K562 (cell line): ENCODE measurements at regions not wholly inside any gene's neighbourhood (a gene's known extent, or its start where the extent isn't known, plus 50 kb on each side); places are given as distances from the start of the nearest gene placed in this dataset.

ENCODE experiments used
- ATAC-seq: fragments of 200-7000 bp; cut with Tn5 transposase; 3 replicates; pipeline ENCODE4 v1.9.1; 2020; ENCODE audit warnings: moderate library complexity
- BruUV-seq: library from RNA; stranded (reverse); fragments of 400-500 nt; replicated peaks from 2 replicates; lab custom pipeline; 2021; lab: Mats Ljungman, UMichigan
- CTCF ChIA-PET: fragments of 300-600 bp; formaldehyde crosslinking; extraction: SDS; loops from one replicate; lab custom pipeline; 2021; ENCODE audit warnings: low intra/inter-chr PET ratio; lab: Yijun Ruan, JAX
- POLR2A ChIA-PET: fragments of 300-600, 350-650 bp; sonication (Branson Sonifier 250); formaldehyde crosslinking; extraction: SDS; loops from one replicate; lab custom pipeline; 2021; ENCODE audit warnings: antibody characterized with exemption, inconsistent platforms; lab: Yijun Ruan, JAX
- DNase-seq, 4 experiments: peaks; one replicate each; pipeline versions ENCODE4 v3.0.0 to v3.0.0-alpha.2; 2011 to 2018; ENCODE audit warnings: low spot score in 3 of 4, mixed read lengths in 3 of 4; ENCODE audit errors: extremely low read depth in 1 of 4
- FAIRE-seq: peaks from 2 replicates; lab custom pipeline; 2011; peaks lifted over from hg19 to GRCh38; lab: Jason Lieb, UNC
- H2AFZ ChIP-seq: 2 replicates; pipeline ENCODE4 v1.6.0; 2011; ENCODE audit warnings: low read depth, low read length, control low read depth, inconsistent platforms
- H3K27ac ChIP-seq: fragments of 200-600 bp; 3 replicates; pipeline ENCODE4 v1.8.0; 2011; ENCODE audit warnings: low read depth, mild to moderate bottlenecking, control low read depth, inconsistent platforms, low read length, moderate library complexity, mixed read lengths; ENCODE audit errors: extremely low read depth
- H3K27me3 ChIP-seq, 2 experiments: fragments of 300-600 bp in 1 of 2; 2 replicates in 1 of 2; 3 replicates in 1 of 2; pipeline versions ENCODE4 v1.6.0 to v1.8.0; 2011; ENCODE audit warnings: inconsistent platforms in 2 of 2, low read length in 2 of 2, mild to moderate bottlenecking in 1 of 2, mixed read lengths in 1 of 2, moderate library complexity in 1 of 2; ENCODE audit not compliant: control insufficient read depth in 2 of 2, insufficient read depth in 2 of 2
- H3K36me3 ChIP-seq: fragments of 300-600 bp; 3 replicates; pipeline ENCODE4 v1.8.0; 2011; ENCODE audit warnings: mild to moderate bottlenecking, low read length, inconsistent platforms; ENCODE audit not compliant: control insufficient read depth, insufficient read depth
- H3K4me1 ChIP-seq, 2 experiments: fragments of 200-600 bp in 1 of 2; replicated peaks in 1 of 2; 2 replicates in 1 of 2; 3 replicates in 1 of 2; pipeline versions ENCODE4 v1.5.1 to v1.8.0; 2011; ENCODE audit warnings: inconsistent platforms in 2 of 2, low read length in 2 of 2, mild to moderate bottlenecking in 1 of 2, mixed read lengths in 1 of 2, moderate library complexity in 1 of 2; ENCODE audit not compliant: control insufficient read depth in 2 of 2, insufficient read depth in 2 of 2
- H3K4me2 ChIP-seq: 2 replicates; pipeline ENCODE4 v1.6.1; 2011; ENCODE audit warnings: low read length, control low read depth, inconsistent platforms, mixed read lengths; ENCODE audit not compliant: insufficient read depth
- H3K4me3 ChIP-seq: fragments of 200-600 bp; sonication (generic), shearing (Covaris generic); 2 replicates; pipeline ENCODE4 v1.5.1; 2016; ENCODE audit warnings: control low read depth, inconsistent platforms
- H3K79me2 ChIP-seq: fragments of 200-600 bp; 3 replicates; pipeline ENCODE4 v1.8.0; 2011; ENCODE audit warnings: low read length, inconsistent platforms; ENCODE audit not compliant: control insufficient read depth, insufficient read depth
- H3K9ac ChIP-seq, 2 experiments: 2 replicates each; pipeline versions ENCODE4 v1.6.0 to v1.6.1; 2011; ENCODE audit warnings: low read depth in 2 of 2, low read length in 2 of 2, control low read depth in 1 of 2, inconsistent platforms in 1 of 2, mild to moderate bottlenecking in 1 of 2, mixed read lengths in 1 of 2; ENCODE audit not compliant: insufficient read depth in 1 of 2
- H3K9me1 ChIP-seq: one replicate; pipeline ENCODE4 v1.6.0; 2011; ENCODE audit warnings: inconsistent platforms, mild to moderate bottlenecking, low read length, moderate library complexity; ENCODE audit not compliant: control insufficient read depth, insufficient read depth
- H3K9me3 ChIP-seq: replicated peaks from 2 replicates; pipeline ENCODE4 v1.5.1; 2011; ENCODE audit warnings: low read depth, low read length, inconsistent platforms; ENCODE audit not compliant: control insufficient read depth, insufficient read depth
- H4K20me1 ChIP-seq: replicated peaks from 2 replicates; pipeline ENCODE4 v1.6.1; 2011; ENCODE audit warnings: low read length, inconsistent platforms, mixed read lengths; ENCODE audit not compliant: control insufficient read depth, insufficient read depth
- CCAR2 ChIP-seq: fragments of 200-400 bp; formaldehyde crosslinking; IDR thresholded peaks from 2 replicates; pipeline ENCODE4 v1.6.1; 2017; ENCODE audit warnings: mild to moderate bottlenecking, low read depth, low read length
- ELF2 ChIP-seq: fragments of 250-450 bp; sonication (Bioruptor Pico); IDR thresholded peaks from 2 replicates; pipeline ENCODE4 v1.5.0; 2021; ENCODE audit warnings: mild to moderate bottlenecking
- LCOR ChIP-seq: sonication (generic); formaldehyde crosslinking; IDR thresholded peaks from 2 replicates; pipeline ENCODE4 v1.8.0; 2022; ENCODE audit warnings: mild to moderate bottlenecking, missing genetic modification reagents
- MTA3 ChIP-seq: fragments of 450-650 bp; formaldehyde crosslinking; IDR thresholded peaks from 2 replicates; pipeline ENCODE4 v1.6.1; 2017; ENCODE audit warnings: mild to moderate bottlenecking, borderline replicate concordance
- RAD21 ChIP-seq, 2 experiments: fragments of 250-450 bp in 1 of 2; fragments of 450-650 bp in 1 of 2; sonication (Bioruptor Pico) in 1 of 2; formaldehyde crosslinking in 1 of 2; IDR thresholded peaks in 1 of 2; conservative IDR thresholded peaks in 1 of 2; 2 replicates each; pipeline versions ENCODE4 v1.4.0 to v1.8.0; 2020 to 2022; ENCODE audit warnings: mild to moderate bottlenecking in 2 of 2, moderate library complexity in 1 of 2
- ZNF3 ChIP-seq: fragments of 250-450 bp; sonication (Bioruptor Pico); IDR thresholded peaks from 2 replicates; pipeline ENCODE4 v1.5.0; 2021; ENCODE audit warnings: mild to moderate bottlenecking, moderate library complexity
- ZNF347 ChIP-seq: fragments of 450-650 bp; formaldehyde crosslinking; IDR thresholded peaks from 2 replicates; pipeline ENCODE4 v1.4.0; 2020; ENCODE audit warnings: low read depth, mild to moderate bottlenecking, moderate library complexity
- ZNF696 ChIP-seq: fragments of 250-450 bp; sonication (Bioruptor Pico); conservative IDR thresholded peaks from 2 replicates; pipeline ENCODE4 v1.4.0; 2020; ENCODE audit warnings: mild to moderate bottlenecking, moderate library complexity
- WGBS: fragments of 100-300 bp; shearing (Covaris generic); methylation state at CpG from one replicate; pipeline ENCODE4 v1.1.6; 2016; ENCODE audit warnings: low coverage, mixed read lengths; ENCODE audit not compliant: insufficient coverage; ENCODE audit errors: missing lambda C conversion rate; 5-methylcytosine and 5-hydroxymethylcytosine counted together
- in situ Hi-C: fragments of 300-500 bp; cut with MboI; formaldehyde crosslinking; loops from 4 replicates; pipeline ENCODE4 v1.15.0; 2018; ENCODE audit warnings: inconsistent platforms, mixed read lengths
- intact Hi-C: fragments of 100-400 bp; cut with micrococcal nuclease; formaldehyde crosslinking; loops from 2 replicates; pipeline ENCODE4 v1.14.2; 2022
- TF ChIP-seq, protein P1 (sequence below), 2 experiments: fragments of 450-650 bp; formaldehyde crosslinking in 1 of 2; IDR thresholded peaks; 2 replicates each; pipeline versions ENCODE4 v1.4.0 to v1.6.1; 2014 to 2020; ENCODE audit warnings: mild to moderate bottlenecking in 2 of 2, borderline replicate concordance in 1 of 2, low read depth in 1 of 2
- TF ChIP-seq, protein P2 (sequence below): sonication (generic); formaldehyde crosslinking; IDR thresholded peaks from 2 replicates; pipeline ENCODE4 v1.8.0; 2023; ENCODE audit warnings: mild to moderate bottlenecking, missing genetic modification reagents

DNA sequence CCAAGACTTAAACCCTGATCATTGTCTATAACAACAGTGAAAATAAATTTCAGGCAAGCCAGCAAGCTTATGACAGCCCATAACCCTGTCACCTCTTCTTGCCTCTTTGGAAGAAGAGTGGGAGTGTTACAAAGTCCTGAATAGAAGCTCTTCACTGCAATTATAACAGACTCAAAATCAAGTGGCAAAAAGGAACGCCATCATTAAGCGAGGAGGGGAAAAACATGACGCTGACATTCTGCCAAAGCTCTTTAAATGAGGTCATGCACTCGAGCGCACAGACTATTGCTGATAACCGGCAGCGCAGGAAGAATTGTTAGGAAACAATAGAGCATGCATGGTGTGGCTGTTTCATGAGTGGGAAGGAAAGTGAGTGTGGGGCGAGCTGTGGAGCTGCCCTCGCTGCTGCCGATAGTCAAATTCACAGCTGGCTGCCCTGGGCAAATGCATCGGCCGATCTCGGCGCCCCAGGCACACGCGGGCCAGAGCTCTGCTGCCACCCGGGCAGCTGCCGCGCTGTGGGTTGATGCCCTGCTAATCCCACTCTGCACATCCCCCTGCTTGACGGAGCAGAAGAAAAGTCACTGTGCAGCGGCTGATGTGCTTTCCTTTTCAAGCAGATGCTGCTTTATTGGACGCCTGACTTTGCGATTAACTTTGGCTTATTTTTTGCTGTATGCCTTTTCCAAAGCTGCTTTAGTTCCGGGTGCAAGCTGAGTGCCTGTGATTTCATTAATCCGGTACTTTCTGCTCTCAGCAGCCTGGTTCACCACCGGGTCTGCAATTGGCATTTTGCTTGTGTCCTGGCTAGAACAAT, 102.4 kb upstream of the ST6GALNAC5 start:
- Histone ChIP-seq H3K9me1 (no peaks in the 10 kb centered on the region), H3K27me3 (no peaks in the 10 kb centered on the region), H3K27ac (no peak overlapping the region), H3K36me3 (no peaks in the 10 kb centered on the region), H3K9ac (no peak overlapping the region), H3K4me1 (no peaks in the 10 kb centered on the region), H2AFZ (no peak overlapping the region), H4K20me1 (no peaks in the 10 kb centered on the region), H3K4me3 (no peak overlapping the region), H3K4me2 (no peak overlapping the region), H3K79me2 (no peaks in the 10 kb centered on the region), H3K9me3 (no peaks in the 10 kb centered on the region)
- FAIRE-seq (no peak), DNase-seq (no peak), ATAC-seq (no peak)
- in situ Hi-C loops = no loop called here
- WGBS = under 1% methylated on average over 26 of the region's 26 CpGs
- ChIA-PET POLR2A (no interaction called here), CTCF (no interaction called here)
- intact Hi-C loops = no loop called here
- BruUV-seq = no TSS peak
- TF ChIP-seq CCAR2 = no peak
- TF ChIP-seq ZNF347 (CRISPR knock-in tag) = no peak
- no peak for TF ChIP-seq LCOR
- no peak for TF ChIP-seq ELF2
- TF ChIP-seq RAD21 (CRISPR knock-in tag; conservative IDR thresholded peaks at IDR 0.05 in 1 of 2, IDR thresholded peaks at IDR 0.05 in 1 of 2) = no peak
- no peak for TF ChIP-seq ZNF3 (CRISPR knock-in tag)
- TF ChIP-seq, protein P1, sequence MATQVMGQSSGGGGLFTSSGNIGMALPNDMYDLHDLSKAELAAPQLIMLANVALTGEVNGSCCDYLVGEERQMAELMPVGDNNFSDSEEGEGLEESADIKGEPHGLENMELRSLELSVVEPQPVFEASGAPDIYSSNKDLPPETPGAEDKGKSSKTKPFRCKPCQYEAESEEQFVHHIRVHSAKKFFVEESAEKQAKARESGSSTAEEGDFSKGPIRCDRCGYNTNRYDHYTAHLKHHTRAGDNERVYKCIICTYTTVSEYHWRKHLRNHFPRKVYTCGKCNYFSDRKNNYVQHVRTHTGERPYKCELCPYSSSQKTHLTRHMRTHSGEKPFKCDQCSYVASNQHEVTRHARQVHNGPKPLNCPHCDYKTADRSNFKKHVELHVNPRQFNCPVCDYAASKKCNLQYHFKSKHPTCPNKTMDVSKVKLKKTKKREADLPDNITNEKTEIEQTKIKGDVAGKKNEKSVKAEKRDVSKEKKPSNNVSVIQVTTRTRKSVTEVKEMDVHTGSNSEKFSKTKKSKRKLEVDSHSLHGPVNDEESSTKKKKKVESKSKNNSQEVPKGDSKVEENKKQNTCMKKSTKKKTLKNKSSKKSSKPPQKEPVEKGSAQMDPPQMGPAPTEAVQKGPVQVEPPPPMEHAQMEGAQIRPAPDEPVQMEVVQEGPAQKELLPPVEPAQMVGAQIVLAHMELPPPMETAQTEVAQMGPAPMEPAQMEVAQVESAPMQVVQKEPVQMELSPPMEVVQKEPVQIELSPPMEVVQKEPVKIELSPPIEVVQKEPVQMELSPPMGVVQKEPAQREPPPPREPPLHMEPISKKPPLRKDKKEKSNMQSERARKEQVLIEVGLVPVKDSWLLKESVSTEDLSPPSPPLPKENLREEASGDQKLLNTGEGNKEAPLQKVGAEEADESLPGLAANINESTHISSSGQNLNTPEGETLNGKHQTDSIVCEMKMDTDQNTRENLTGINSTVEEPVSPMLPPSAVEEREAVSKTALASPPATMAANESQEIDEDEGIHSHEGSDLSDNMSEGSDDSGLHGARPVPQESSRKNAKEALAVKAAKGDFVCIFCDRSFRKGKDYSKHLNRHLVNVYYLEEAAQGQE (IDR thresholded peaks at IDR 0.05; ENCODE audit: borderline replicate concordance) = no peak
- TF ChIP-seq, protein P1 (CRISPR knock-in tag; IDR thresholded peaks at IDR 0.05; ENCODE audit: low read depth) = no peak
- TF ChIP-seq MTA3 = no peak
- TF ChIP-seq ZNF696 (CRISPR knock-in tag) = no peak
- TF ChIP-seq, protein P2, sequence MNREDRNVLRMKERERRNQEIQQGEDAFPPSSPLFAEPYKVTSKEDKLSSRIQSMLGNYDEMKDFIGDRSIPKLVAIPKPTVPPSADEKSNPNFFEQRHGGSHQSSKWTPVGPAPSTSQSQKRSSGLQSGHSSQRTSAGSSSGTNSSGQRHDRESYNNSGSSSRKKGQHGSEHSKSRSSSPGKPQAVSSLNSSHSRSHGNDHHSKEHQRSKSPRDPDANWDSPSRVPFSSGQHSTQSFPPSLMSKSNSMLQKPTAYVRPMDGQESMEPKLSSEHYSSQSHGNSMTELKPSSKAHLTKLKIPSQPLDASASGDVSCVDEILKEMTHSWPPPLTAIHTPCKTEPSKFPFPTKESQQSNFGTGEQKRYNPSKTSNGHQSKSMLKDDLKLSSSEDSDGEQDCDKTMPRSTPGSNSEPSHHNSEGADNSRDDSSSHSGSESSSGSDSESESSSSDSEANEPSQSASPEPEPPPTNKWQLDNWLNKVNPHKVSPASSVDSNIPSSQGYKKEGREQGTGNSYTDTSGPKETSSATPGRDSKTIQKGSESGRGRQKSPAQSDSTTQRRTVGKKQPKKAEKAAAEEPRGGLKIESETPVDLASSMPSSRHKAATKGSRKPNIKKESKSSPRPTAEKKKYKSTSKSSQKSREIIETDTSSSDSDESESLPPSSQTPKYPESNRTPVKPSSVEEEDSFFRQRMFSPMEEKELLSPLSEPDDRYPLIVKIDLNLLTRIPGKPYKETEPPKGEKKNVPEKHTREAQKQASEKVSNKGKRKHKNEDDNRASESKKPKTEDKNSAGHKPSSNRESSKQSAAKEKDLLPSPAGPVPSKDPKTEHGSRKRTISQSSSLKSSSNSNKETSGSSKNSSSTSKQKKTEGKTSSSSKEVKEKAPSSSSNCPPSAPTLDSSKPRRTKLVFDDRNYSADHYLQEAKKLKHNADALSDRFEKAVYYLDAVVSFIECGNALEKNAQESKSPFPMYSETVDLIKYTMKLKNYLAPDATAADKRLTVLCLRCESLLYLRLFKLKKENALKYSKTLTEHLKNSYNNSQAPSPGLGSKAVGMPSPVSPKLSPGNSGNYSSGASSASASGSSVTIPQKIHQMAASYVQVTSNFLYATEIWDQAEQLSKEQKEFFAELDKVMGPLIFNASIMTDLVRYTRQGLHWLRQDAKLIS (CRISPR knock-in tag) = no peak
